Immature natural killer cell (primary cell): ENCODE measurements at regions not wholly inside any gene's neighbourhood (a gene's known extent, or its start where the extent isn't known, plus 50 kb on each side); places are given as distances from the start of the nearest gene placed in this dataset.

Source experiments
- DNase-seq, 3 donors: peaks; one replicate each; pipeline ENCODE4 v3.0.0; 2022; ENCODE audit warnings: mixed read lengths in 1 of 3
- H3K27ac Mint-ChIP-seq, 6 donors: one replicate each; pipeline ENCODE4 v1.8.0; 2020; ENCODE audit warnings: mixed read lengths in 6 of 6, mild to moderate bottlenecking in 5 of 6, inconsistent platforms in 4 of 6, moderate library complexity in 3 of 6
- H3K27me3 Mint-ChIP-seq, 3 donors: one replicate each; pipeline ENCODE4 v1.8.0; 2020 to 2021; ENCODE audit warnings: low read depth in 3 of 3, mild to moderate bottlenecking in 3 of 3, mixed read lengths in 3 of 3, moderate library complexity in 3 of 3, inconsistent platforms in 1 of 3
- H3K36me3 Mint-ChIP-seq, 3 donors: one replicate each; pipeline ENCODE4 v1.8.0; 2020; ENCODE audit warnings: mixed read lengths in 3 of 3, inconsistent platforms in 2 of 3, mild to moderate bottlenecking in 2 of 3
- H3K4me1 Mint-ChIP-seq, 2 donors: one replicate each; pipeline ENCODE4 v1.8.0; 2020; ENCODE audit warnings: inconsistent platforms in 2 of 2, mild to moderate bottlenecking in 2 of 2, mixed read lengths in 2 of 2, moderate library complexity in 1 of 2
- H3K4me3 Mint-ChIP-seq, 5 donors: one replicate each; pipeline ENCODE4 v1.8.0; 2020; ENCODE audit warnings: mild to moderate bottlenecking in 5 of 5, mixed read lengths in 5 of 5, inconsistent platforms in 3 of 5, moderate library complexity in 3 of 5
- H3K9me3 Mint-ChIP-seq, 6 donors: one replicate each; pipeline ENCODE4 v1.8.0; 2020; ENCODE audit warnings: mild to moderate bottlenecking in 6 of 6, mixed read lengths in 6 of 6, inconsistent platforms in 4 of 6, moderate library complexity in 3 of 6

- no peak for DNase-seq
- H3K27me3 Mint-ChIP-seq = peaks cover 0 to 3% (median 2%) of the 10 kb centered on the region in 3 donors
- no peak overlapping the region for H3K4me3 Mint-ChIP-seq
- H3K27ac Mint-ChIP-seq = no peak overlapping the region
- no peaks in the 10 kb centered on the region for H3K36me3 Mint-ChIP-seq
- peaks cover 0 to 2% (median 0%) of the 10 kb centered on the region in 6 donors for H3K9me3 Mint-ChIP-seq
- H3K4me1 Mint-ChIP-seq = no peaks in the 10 kb centered on the region
Measured at GRCh38 chr17:14016858-14017257, 52.4 kb upstream of the COX10 start.

- Mint-ChIP-seq H3K27me3 (peaks cover 0 to 2% (median 2%) of the 10 kb centered on the region in 3 donors), H3K9me3 (no peaks in the 10 kb centered on the region), H3K27ac (no peak overlapping the region), H3K36me3 (no peaks in the 10 kb centered on the region), H3K4me3 (no peak overlapping the region), H3K4me1 (no peaks in the 10 kb centered on the region)
- no peak for DNase-seq
Measured at GRCh38 chr17:14019186-14019956, 49.9 kb upstream of the COX10 start.
